Frontal cortex (tissue), 3 donors: ENCODE measurements at regions not wholly inside any gene's neighbourhood (a gene's known extent, or its start where the extent isn't known, plus 50 kb on each side); places are given as distances from the start of the nearest gene placed in this dataset.
A peak's percentile ranks its signal among the peaks of the same experiment; 100 is the strongest.
"Not testable (repeated sequence)": the region's sequence is repeated elsewhere in the genome, so short reads cannot be mapped to it uniquely, and the experiment has no call there.

ENCODE experiments used
- DNase-seq, 2 donors: peaks; one replicate each; pipeline ENCODE4 v3.0.0; 2012; ENCODE audit warnings: low spot score in 2 of 2
- FAIRE-seq: peaks from 2 replicates; lab custom pipeline; 2012; peaks lifted over from hg19 to GRCh38; lab: Jason Lieb, UNC
- donor health status: control.
- donor health status: control.
- donor health status: control.

- DNase-seq (no peak), FAIRE-seq (no peak)
Measured at GRCh38 chrX:131693359-131693758, 149.5 kb downstream of the OR13H1 start.

GRCh38 chrX:131696989-131697388 lies 153.1 kb downstream of the OR13H1 start:
- DNase-seq, FAIRE-seq: not testable (repeated sequence)

- FAIRE-seq, result no peak
- no peak for DNase-seq
Measured at GRCh38 chrX:131703646-131704045, 159.8 kb downstream of the OR13H1 start.

- DNase-seq (peak in 1 of 2 donors; percentile 12), FAIRE-seq (no peak)
Measured at GRCh38 chrX:131704136-131704695, 160.3 kb downstream of the OR13H1 start.

- FAIRE-seq (no peak), DNase-seq (no peak)
Measured at GRCh38 chrX:131709553-131709952, 165.7 kb downstream of the OR13H1 start.

GRCh38 chrX:131711478-131711867 lies 167.6 kb downstream of the OR13H1 start:
- DNase-seq, result no peak
- FAIRE-seq, result no peak

- FAIRE-seq (no peak), DNase-seq (no peak)
Measured at GRCh38 chrX:131723646-131724045, 179.8 kb downstream of the OR13H1 start.

- FAIRE-seq, result no peak
- DNase-seq, result no peak
Measured at GRCh38 chrX:131724292-131724691, 180.4 kb downstream of the OR13H1 start.

- FAIRE-seq, result no peak
- no peak for DNase-seq
Measured at GRCh38 chrX:131725001-131725654, 181.3 kb downstream of the OR13H1 start.

- FAIRE-seq, result no peak
- DNase-seq, result no peak
Measured at GRCh38 chrX:131727778-131728177, 183.9 kb downstream of the OR13H1 start.

- DNase-seq (no peak), FAIRE-seq (no peak)
Measured at GRCh38 chrX:131728295-131729145, 184.6 kb downstream of the OR13H1 start.

- FAIRE-seq (no peak), DNase-seq (no peak)
Measured at GRCh38 chrX:131729295-131729694, 185.4 kb downstream of the OR13H1 start.

GRCh38 chrX:131734621-131735020 lies 190.7 kb downstream of the OR13H1 start:
- FAIRE-seq (peak; percentile 58), DNase-seq (no peak)

- DNase-seq, result no peak
- no peak for FAIRE-seq
Measured at GRCh38 chrX:131735127-131735526, 191.3 kb downstream of the OR13H1 start.

GRCh38 chrX:131739823-131740222 lies 195.9 kb downstream of the OR13H1 start:
- FAIRE-seq (no peak), DNase-seq (no peak)

GRCh38 chrX:131741103-131741581 lies 197.3 kb downstream of the OR13H1 start:
- FAIRE-seq (peak; percentile 51), DNase-seq (no peak)

GRCh38 chrX:131745942-131746489 lies 202.1 kb downstream of the OR13H1 start:
- no peak for FAIRE-seq
- DNase-seq, result no peak

- DNase-seq (no peak), FAIRE-seq (no peak)
Measured at GRCh38 chrX:131746491-131746968, 202.7 kb downstream of the OR13H1 start.

- no peak for FAIRE-seq
Measured at GRCh38 chrX:131747173-131747572, 203.3 kb downstream of the OR13H1 start.

GRCh38 chrX:131752493-131753198 lies 208.8 kb downstream of the OR13H1 start:
- FAIRE-seq (no peak), DNase-seq (no peak)

More at GRCh38 chrX:131747173-131747572, 203.3 kb downstream of the OR13H1 start:
- no peak for DNase-seq
